Neural progenitor cell (in vitro differentiated cells): ENCODE measurements at regions not wholly inside any gene's neighbourhood (a gene's known extent, or its start where the extent isn't known, plus 50 kb on each side); places are given as distances from the start of the nearest gene placed in this dataset.

Experiments
- CTCF ChIP-seq: fragments of 200-600 bp; sonication (generic); IDR thresholded peaks from 2 replicates; pipeline ENCODE4 v1.5.1; 2017; ENCODE audit warnings: antibody characterized with exemption, mild to moderate bottlenecking
- EZH2 ChIP-seq: fragments of 200-600 bp; sonication (generic); IDR thresholded peaks from 2 replicates; pipeline ENCODE4 v1.6.1; 2017; ENCODE audit warnings: antibody characterized with exemption, mild to moderate bottlenecking, moderate library complexity
- EZH2phosphoT487 ChIP-seq: fragments of 200-600 bp; sonication (generic); IDR thresholded peaks from 2 replicates; pipeline ENCODE4 v1.6.1; 2017; ENCODE audit warnings: antibody characterized with exemption

DNA sequence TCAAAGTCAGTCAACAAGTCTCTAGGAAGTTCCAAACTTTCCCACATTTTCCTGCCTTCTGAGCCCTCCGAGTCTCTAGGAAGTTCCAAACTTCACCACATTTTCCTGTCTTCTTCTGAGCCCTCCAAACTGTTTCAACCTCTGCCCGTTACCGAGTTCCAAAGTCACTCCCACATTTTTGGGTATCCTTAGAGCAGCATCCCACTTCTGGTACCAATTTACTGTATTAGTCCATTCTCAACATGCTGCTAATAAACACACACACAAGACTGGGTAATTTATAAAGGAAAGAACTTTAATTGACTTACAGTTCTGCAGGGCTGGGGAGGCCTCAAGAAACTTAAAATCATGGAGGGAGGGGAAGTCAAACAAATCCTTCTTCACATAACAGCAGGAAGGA is 169.0 kb upstream of the HS3ST3A1 start:
- no peak for TF ChIP-seq CTCF
- no peak for TF ChIP-seq EZH2
- TF ChIP-seq EZH2phosphoT487 = no peak
